GM12892 (cell line): ENCODE measurements at regions not wholly inside any gene's neighbourhood (a gene's known extent, or its start where the extent isn't known, plus 50 kb on each side); places are given as distances from the start of the nearest gene placed in this dataset.

Source experiments
- POLR2A ChIP-seq: IDR thresholded peaks from 2 replicates; pipeline ENCODE4 v1.6.1; 2011; ENCODE audit warnings: low read depth, low read length, control low read depth
- TAF1 ChIP-seq: IDR thresholded peaks from 2 replicates; pipeline ENCODE4 v1.6.1; 2011; ENCODE audit warnings: low read depth, mild to moderate bottlenecking, control low read depth, low read length, borderline replicate concordance

DNA sequence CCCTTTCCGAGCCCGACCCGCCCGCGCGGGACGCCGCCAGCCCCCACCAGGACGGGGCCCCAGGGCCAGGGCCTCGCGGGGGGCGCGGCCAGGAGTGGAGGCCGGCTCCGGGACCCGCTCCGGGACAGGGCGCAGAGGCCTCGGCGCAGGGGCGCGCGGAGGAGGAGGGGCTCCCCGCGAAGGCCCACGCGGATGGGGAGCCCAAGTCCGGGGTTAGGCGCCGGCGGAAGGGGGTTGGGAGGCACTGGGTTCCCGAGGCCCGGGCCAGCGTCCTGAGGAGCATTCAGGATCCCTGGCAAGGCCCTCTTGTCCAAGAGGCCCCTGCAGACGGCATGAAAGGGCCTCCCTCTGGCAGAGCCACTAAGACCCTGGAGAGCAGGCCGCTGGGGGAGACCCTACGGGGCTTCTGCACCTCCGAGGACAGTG is 57.8 kb upstream of the CIBAR2 start:
- TF ChIP-seq POLR2A = no peak
- TF ChIP-seq TAF1 = no peak
